Stimulated activated CD8-positive, alpha-beta memory T cell treated with anti-CD3 and anti-CD28 coated beads, Interleukin-15, amount 100 ng/mL, for 24 hours (primary cell): ENCODE measurements at regions not wholly inside any gene's neighbourhood (a gene's known extent, or its start where the extent isn't known, plus 50 kb on each side); places are given as distances from the start of the nearest gene placed in this dataset.
"Not testable (repeated sequence)": the region's sequence is repeated elsewhere in the genome, so short reads cannot be mapped to it uniquely, and the experiment has no call there.

Experiments used
- DNase-seq: peaks from one replicate; pipeline ENCODE4 v3.0.0-alpha.2; 2020; ENCODE audit warnings: low read depth

- DNase-seq, result not testable (repeated sequence)
Observed at GRCh38 chr1:120465900-120466299, 51.1 kb downstream of the NBPF8 start.

GRCh38 chr1:120477663-120478062, 62.8 kb downstream of the NBPF8 start:
- DNase-seq, result not testable (repeated sequence)

- DNase-seq, result not testable (repeated sequence)
Observed at GRCh38 chr1:120478400-120478799, 63.6 kb downstream of the NBPF8 start.

GRCh38 chr1:120487542-120487941, 72.7 kb downstream of the NBPF8 start:
- DNase-seq, result not testable (repeated sequence)

- not testable (repeated sequence) for DNase-seq
Observed at GRCh38 chr1:120489217-120489616, 74.4 kb downstream of the NBPF8 start.

GRCh38 chr1:120497145-120497544, 82.3 kb downstream of the NBPF8 start:
- not testable (repeated sequence) for DNase-seq

- DNase-seq, result not testable (repeated sequence)
Observed at GRCh38 chr1:120503284-120503683, 88.4 kb downstream of the NBPF8 start.

GRCh38 chr1:120506352-120506751, 91.5 kb downstream of the NBPF8 start:
- DNase-seq, result not testable (repeated sequence)

GRCh38 chr1:120508351-120508750, 93.5 kb downstream of the NBPF8 start:
- DNase-seq, result not testable (repeated sequence)

- DNase-seq, result not testable (repeated sequence)
Observed at GRCh38 chr1:120509258-120509657, 94.4 kb downstream of the NBPF8 start.

- not testable (repeated sequence) for DNase-seq
Observed at GRCh38 chr1:120513099-120513498, 98.3 kb downstream of the NBPF8 start.

- not testable (repeated sequence) for DNase-seq
Observed at GRCh38 chr1:120513531-120513930, 98.7 kb downstream of the NBPF8 start.

- DNase-seq, result not testable (repeated sequence)
Observed at GRCh38 chr1:120519196-120519595, 104.4 kb downstream of the NBPF8 start.

GRCh38 chr1:120524416-120524815, 109.6 kb downstream of the NBPF8 start:
- DNase-seq, result not testable (repeated sequence)

- DNase-seq, result not testable (repeated sequence)
Observed at GRCh38 chr1:120525386-120525785, 110.6 kb downstream of the NBPF8 start.

GRCh38 chr1:120529475-120530089, 114.7 kb downstream of the NBPF8 start:
- DNase-seq, result not testable (repeated sequence)

- not testable (repeated sequence) for DNase-seq
Observed at GRCh38 chr1:120531455-120531854, 116.6 kb downstream of the NBPF8 start.

GRCh38 chr1:120534361-120535047, 119.7 kb downstream of the NBPF8 start:
- not testable (repeated sequence) for DNase-seq

GRCh38 chr1:120535052-120535451, 120.2 kb downstream of the NBPF8 start:
- DNase-seq, result not testable (repeated sequence)

- not testable (repeated sequence) for DNase-seq
Observed at GRCh38 chr1:120541394-120541793, 126.6 kb downstream of the NBPF8 start.

- not testable (repeated sequence) for DNase-seq
Observed at GRCh38 chr1:120542365-120542764, 127.5 kb downstream of the NBPF8 start.

- not testable (repeated sequence) for DNase-seq
Observed at GRCh38 chr1:120542940-120543339, 128.1 kb downstream of the NBPF8 start.

GRCh38 chr1:120544434-120544833, 129.6 kb downstream of the NBPF8 start:
- DNase-seq, result peak; percentile 40
